Bronchial epithelial cell (primary cell): ENCODE measurements at regions not wholly inside any gene's neighbourhood (a gene's known extent, or its start where the extent isn't known, plus 50 kb on each side); places are given as distances from the start of the nearest gene placed in this dataset.

Experiments
- DNase-seq: peaks from one replicate; pipeline ENCODE4 v3.0.0-alpha.2; 2010; ENCODE audit warnings: low read depth
- FAIRE-seq: peaks from 2 replicates; lab custom pipeline; 2011; peaks lifted over from hg19 to GRCh38; lab: Jason Lieb, UNC
- H3K27me3 ChIP-seq: 2 replicates; pipeline ENCODE4 v1.5.1; 2011; ENCODE audit warnings: low read length; ENCODE audit not compliant: control insufficient read depth, insufficient read depth
- H3K36me3 ChIP-seq: 2 replicates; pipeline ENCODE4 v1.5.1; 2011; ENCODE audit warnings: low read length; ENCODE audit not compliant: control insufficient read depth, insufficient read depth
- H3K4me3 ChIP-seq: 2 replicates; pipeline ENCODE4 v1.5.1; 2011; ENCODE audit warnings: mild to moderate bottlenecking, low read depth, low read length, control low read depth
- CTCF ChIP-seq: IDR thresholded peaks from 2 replicates; pipeline ENCODE4 v1.5.1; 2011; ENCODE audit warnings: mild to moderate bottlenecking, moderate library complexity, low read length, control low read depth, inconsistent platforms; ENCODE audit not compliant: insufficient read depth, severe bottlenecking

- no peak overlapping the region for H3K4me3 ChIP-seq
- TF ChIP-seq CTCF: no peak
- no peaks in the 10 kb centered on the region for H3K27me3 ChIP-seq
- no peak for FAIRE-seq
- no peak for DNase-seq
- H3K36me3 ChIP-seq: no peaks in the 10 kb centered on the region
Observed at GRCh38 chr9:26148128-26148527, 469.9 kb upstream of the TUSC1 start.

- no peak overlapping the region for H3K4me3 ChIP-seq
- no peaks in the 10 kb centered on the region for H3K36me3 ChIP-seq
- DNase-seq: no peak
- FAIRE-seq: no peak
- TF ChIP-seq CTCF: no peak
- no peaks in the 10 kb centered on the region for H3K27me3 ChIP-seq
Observed at GRCh38 chr9:26145938-26146337, 467.7 kb upstream of the TUSC1 start.

- FAIRE-seq: no peak
- Histone ChIP-seq H3K27me3 (no peaks in the 10 kb centered on the region), H3K36me3 (no peaks in the 10 kb centered on the region), H3K4me3 (no peak overlapping the region)
- TF ChIP-seq CTCF: no peak
- no peak for DNase-seq
Observed at GRCh38 chr9:26142631-26143030, 464.4 kb upstream of the TUSC1 start.

- DNase-seq: no peak
- Histone ChIP-seq H3K27me3 (no peaks in the 10 kb centered on the region), H3K36me3 (no peaks in the 10 kb centered on the region), H3K4me3 (no peak overlapping the region)
- no peak for FAIRE-seq
- no peak for TF ChIP-seq CTCF
Observed at GRCh38 chr9:26142201-26142600, 464.0 kb upstream of the TUSC1 start.

- H3K4me3 ChIP-seq: no peak overlapping the region
- FAIRE-seq: no peak
- no peak for DNase-seq
- no peak for TF ChIP-seq CTCF
- H3K27me3 ChIP-seq: no peaks in the 10 kb centered on the region
- H3K36me3 ChIP-seq: no peaks in the 10 kb centered on the region
Observed at GRCh38 chr9:26133537-26133936, 455.3 kb upstream of the TUSC1 start.

- no peak overlapping the region for H3K4me3 ChIP-seq
- TF ChIP-seq CTCF: no peak
- FAIRE-seq (no peak), DNase-seq (no peak)
- no peaks in the 10 kb centered on the region for H3K27me3 ChIP-seq
- H3K36me3 ChIP-seq: no peaks in the 10 kb centered on the region
Observed at GRCh38 chr9:26132746-26133312, 454.6 kb upstream of the TUSC1 start.
